ENCODE measurements at regions not wholly inside any gene's neighbourhood (a gene's known extent, or its start where the extent isn't known, plus 50 kb on each side); places are given as distances from the start of the nearest gene placed in this dataset.
A peak's percentile ranks its signal among the peaks of the same experiment; 100 is the strongest.

DNA sequence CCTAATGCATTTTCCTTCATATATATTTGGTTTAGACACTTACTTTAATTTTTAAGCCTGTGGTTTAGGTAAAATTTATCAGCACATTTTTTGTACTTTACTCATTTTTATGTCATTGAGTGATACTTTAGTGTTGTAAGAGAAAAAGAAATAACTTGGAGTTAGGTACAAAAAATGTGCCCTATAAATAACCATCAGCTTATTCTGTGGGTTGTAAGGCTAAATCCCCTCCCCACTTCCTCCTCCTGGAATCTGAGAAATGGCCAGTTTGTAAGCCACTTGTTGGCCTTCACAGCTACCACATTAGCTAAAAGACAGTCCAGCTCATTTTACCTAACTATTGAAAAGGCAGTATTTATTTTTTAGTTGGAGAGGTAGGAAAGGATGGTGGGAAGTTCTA, 576.3 kb downstream of the PKHD1 start:
- Histone ChIP-seq H3K36me3 (ENCODE audit: control insufficient read depth, insufficient read depth, low read length) (no peaks in the 10 kb centered on the region), H3K9ac (ENCODE audit: insufficient read depth, low read length) (no peak overlapping the region), H3K27me3 (ENCODE audit: control insufficient read depth, insufficient read depth, low read length) (no peaks in the 10 kb centered on the region), H2AFZ (ENCODE audit: low read length) (no peak overlapping the region), H3K9me3 (ENCODE audit: control insufficient read depth, insufficient read depth, low read depth, low read length) (no peaks in the 10 kb centered on the region), H3K79me2 (ENCODE audit: control insufficient read depth, insufficient read depth, low read length) (no peaks in the 10 kb centered on the region), H3K4me2 (ENCODE audit: extremely low read depth, insufficient read depth, low read length) (no peak overlapping the region), H3K4me1 (ENCODE audit: control insufficient read depth, extremely low read depth, insufficient read depth, low read length) (no peaks in the 10 kb centered on the region), H3K27ac (ENCODE audit: insufficient read depth, low read length) (no peak overlapping the region), H3K4me3 (replicated peaks in 1 of 4; ENCODE audit: control extremely low read depth in 1 of 4, insufficient read depth in 1 of 4, low read depth in 3 of 4, low read length in 4 of 4) (no peak overlapping the region), H4K20me1 (ENCODE audit: control insufficient read depth, extremely low read depth, insufficient read depth, low read length) (no peaks in the 10 kb centered on the region)
- peak in 1 of 2 donors; percentile 1 for DNase-seq (ENCODE audit: low read depth in 2 of 2)
- TF ChIP-seq, protein P1, sequence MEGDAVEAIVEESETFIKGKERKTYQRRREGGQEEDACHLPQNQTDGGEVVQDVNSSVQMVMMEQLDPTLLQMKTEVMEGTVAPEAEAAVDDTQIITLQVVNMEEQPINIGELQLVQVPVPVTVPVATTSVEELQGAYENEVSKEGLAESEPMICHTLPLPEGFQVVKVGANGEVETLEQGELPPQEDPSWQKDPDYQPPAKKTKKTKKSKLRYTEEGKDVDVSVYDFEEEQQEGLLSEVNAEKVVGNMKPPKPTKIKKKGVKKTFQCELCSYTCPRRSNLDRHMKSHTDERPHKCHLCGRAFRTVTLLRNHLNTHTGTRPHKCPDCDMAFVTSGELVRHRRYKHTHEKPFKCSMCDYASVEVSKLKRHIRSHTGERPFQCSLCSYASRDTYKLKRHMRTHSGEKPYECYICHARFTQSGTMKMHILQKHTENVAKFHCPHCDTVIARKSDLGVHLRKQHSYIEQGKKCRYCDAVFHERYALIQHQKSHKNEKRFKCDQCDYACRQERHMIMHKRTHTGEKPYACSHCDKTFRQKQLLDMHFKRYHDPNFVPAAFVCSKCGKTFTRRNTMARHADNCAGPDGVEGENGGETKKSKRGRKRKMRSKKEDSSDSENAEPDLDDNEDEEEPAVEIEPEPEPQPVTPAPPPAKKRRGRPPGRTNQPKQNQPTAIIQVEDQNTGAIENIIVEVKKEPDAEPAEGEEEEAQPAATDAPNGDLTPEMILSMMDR (conservative IDR thresholded peaks at IDR 0.05 in 1 of 2, IDR thresholded peaks at IDR 0.05 in 1 of 2; ENCODE audit: low read depth in 1 of 2, low read length in 2 of 2): no peak
- TF ChIP-seq EZH2 (IDR thresholded peaks at IDR 0.05; ENCODE audit: low read length, missing control alignments): no peak

DNA sequence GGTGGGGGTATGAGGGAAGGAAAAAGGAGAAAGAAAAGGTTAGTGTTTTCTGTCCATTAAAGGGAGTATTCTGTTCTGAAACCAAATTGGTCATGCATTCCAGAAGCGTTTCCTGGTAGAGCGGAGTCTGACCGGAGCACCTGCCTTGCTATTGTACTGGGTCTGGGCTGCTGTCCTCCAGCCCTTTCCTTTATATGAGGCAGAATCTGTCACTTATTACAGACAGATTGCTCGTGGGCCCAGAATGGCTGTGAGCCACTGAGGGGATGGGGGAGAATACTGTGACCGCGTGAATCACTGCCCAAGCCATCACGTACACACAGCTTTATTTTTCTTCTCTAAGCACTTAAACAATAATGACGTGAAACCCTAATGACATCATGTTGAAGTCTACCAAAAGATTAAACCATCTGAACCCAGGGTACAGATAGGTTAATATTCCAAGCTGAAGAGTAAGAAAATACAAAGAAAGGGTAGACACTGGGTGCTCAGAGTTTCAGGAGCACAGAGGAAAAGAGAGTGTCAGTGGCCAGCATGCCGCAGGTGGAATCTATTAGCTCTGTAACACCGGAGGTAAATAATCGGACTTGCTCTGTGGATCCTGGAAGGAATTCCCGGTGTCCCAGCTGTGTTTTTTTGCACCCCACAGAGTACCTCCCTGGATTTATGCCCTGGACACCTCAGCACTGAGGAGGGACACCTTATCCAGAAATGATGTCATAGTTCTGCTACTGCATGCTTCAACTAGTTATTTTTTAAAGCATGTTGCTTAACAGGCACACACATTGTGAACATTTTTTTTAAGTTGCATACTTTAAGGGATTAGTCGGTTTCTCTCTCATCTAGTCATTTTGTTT, 573.3 kb downstream of the PKHD1 start:
- TF ChIP-seq, protein P1 (conservative IDR thresholded peaks at IDR 0.05 in 1 of 2, IDR thresholded peaks at IDR 0.05 in 1 of 2; ENCODE audit: low read depth in 1 of 2, low read length in 2 of 2): no peak
- TF ChIP-seq EZH2 (IDR thresholded peaks at IDR 0.05; ENCODE audit: low read length, missing control alignments): no peak
- no peaks in the 10 kb centered on the region for H3K4me1 ChIP-seq (ENCODE audit: control insufficient read depth, extremely low read depth, insufficient read depth, low read length)
- H3K9ac ChIP-seq (ENCODE audit: insufficient read depth, low read length): no peak overlapping the region
- no peaks in the 10 kb centered on the region for H3K9me3 ChIP-seq (ENCODE audit: control insufficient read depth, insufficient read depth, low read depth, low read length)
- no peaks in the 10 kb centered on the region for H3K36me3 ChIP-seq (ENCODE audit: control insufficient read depth, insufficient read depth, low read length)
- no peak overlapping the region for H3K4me2 ChIP-seq (ENCODE audit: extremely low read depth, insufficient read depth, low read length)
- H2AFZ ChIP-seq (ENCODE audit: low read length): no peak overlapping the region
- no peak overlapping the region for H3K27ac ChIP-seq (ENCODE audit: insufficient read depth, low read length)
- no peaks in the 10 kb centered on the region for H4K20me1 ChIP-seq (ENCODE audit: control insufficient read depth, extremely low read depth, insufficient read depth, low read length)
- DNase-seq (ENCODE audit: low read depth in 2 of 2): peak in 1 of 2 donors; percentile 13
- no peak overlapping the region for H3K4me3 ChIP-seq (replicated peaks in 1 of 4; ENCODE audit: control extremely low read depth in 1 of 4, insufficient read depth in 1 of 4, low read depth in 3 of 4, low read length in 4 of 4)
- no peaks in the 10 kb centered on the region for H3K27me3 ChIP-seq (ENCODE audit: control insufficient read depth, insufficient read depth, low read length)
- H3K79me2 ChIP-seq (ENCODE audit: control insufficient read depth, insufficient read depth, low read length): no peaks in the 10 kb centered on the region

DNA sequence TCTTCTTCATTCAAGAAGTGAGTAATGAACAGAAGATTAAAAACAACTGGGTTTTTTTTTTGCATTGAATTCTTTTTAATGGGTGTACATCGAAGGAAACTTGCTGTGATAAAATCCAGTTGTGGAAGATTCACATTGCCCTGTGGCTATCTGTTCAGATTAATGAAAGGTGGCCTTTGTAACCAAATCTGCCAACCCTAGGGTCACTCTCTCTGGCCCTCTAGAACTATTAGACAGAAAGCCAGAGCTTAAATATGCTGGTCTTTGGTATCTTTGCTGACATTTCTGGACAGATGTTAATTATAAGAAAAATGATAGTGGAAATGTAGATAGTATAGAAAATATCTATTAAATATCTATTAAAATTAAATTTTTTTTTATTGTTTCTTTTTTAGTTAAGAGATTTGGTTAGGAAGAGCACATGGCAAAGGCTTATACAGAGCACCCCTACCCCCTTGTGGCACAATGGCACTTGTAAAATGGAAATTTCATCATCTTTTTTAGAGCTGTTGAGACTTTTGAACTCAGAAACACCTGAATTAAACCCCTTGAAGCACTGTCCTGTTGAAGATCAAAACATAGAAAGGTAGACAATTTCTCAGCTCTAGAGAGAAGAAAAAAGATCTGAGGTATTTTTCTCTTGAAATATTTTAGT, 572.5 kb downstream of the PKHD1 start:
- Histone ChIP-seq H4K20me1 (ENCODE audit: control insufficient read depth, extremely low read depth, insufficient read depth, low read length) (no peaks in the 10 kb centered on the region), H2AFZ (ENCODE audit: low read length) (no peak overlapping the region), H3K79me2 (ENCODE audit: control insufficient read depth, insufficient read depth, low read length) (no peaks in the 10 kb centered on the region), H3K9me3 (ENCODE audit: control insufficient read depth, insufficient read depth, low read depth, low read length) (no peaks in the 10 kb centered on the region), H3K4me2 (ENCODE audit: extremely low read depth, insufficient read depth, low read length) (no peak overlapping the region), H3K4me3 (replicated peaks in 1 of 4; ENCODE audit: control extremely low read depth in 1 of 4, insufficient read depth in 1 of 4, low read depth in 3 of 4, low read length in 4 of 4) (no peak overlapping the region), H3K36me3 (ENCODE audit: control insufficient read depth, insufficient read depth, low read length) (no peaks in the 10 kb centered on the region), H3K27me3 (ENCODE audit: control insufficient read depth, insufficient read depth, low read length) (no peaks in the 10 kb centered on the region), H3K9ac (ENCODE audit: insufficient read depth, low read length) (no peak overlapping the region), H3K27ac (ENCODE audit: insufficient read depth, low read length) (no peak overlapping the region), H3K4me1 (ENCODE audit: control insufficient read depth, extremely low read depth, insufficient read depth, low read length) (no peaks in the 10 kb centered on the region)
- no peak for DNase-seq (ENCODE audit: low read depth in 2 of 2)
- TF ChIP-seq, protein P1 (conservative IDR thresholded peaks at IDR 0.05 in 1 of 2, IDR thresholded peaks at IDR 0.05 in 1 of 2; ENCODE audit: low read depth in 1 of 2, low read length in 2 of 2): no peak
- TF ChIP-seq EZH2 (IDR thresholded peaks at IDR 0.05; ENCODE audit: low read length, missing control alignments): no peak
